Adrenal gland (tissue), 5 donors: ENCODE measurements at regions not wholly inside any gene's neighbourhood (a gene's known extent, or its start where the extent isn't known, plus 50 kb on each side); places are given as distances from the start of the nearest gene placed in this dataset.

ENCODE experiments used
- POLR2A ChIP-seq, 2 donors: fragments of 450-650 bp; IDR thresholded peaks; one replicate each; pipeline ENCODE4 v1.6.1; 2017; ENCODE audit warnings: antibody characterized with exemption in 2 of 2, mild to moderate bottlenecking in 2 of 2, moderate library complexity in 1 of 2
- TF ChIP-seq, protein P1 (sequence below), 6 experiments: fragments of 450-650 bp in 4 of 6; fragments of 200-600 bp in 2 of 6; sonication (generic) in 1 of 6; IDR thresholded peaks; 1 replicate in 5 of 6; 2 replicates in 1 of 6; pipeline versions ENCODE4 v1.5.1 to v1.8.0; 2016 to 2021; ENCODE audit warnings: antibody characterized with exemption in 6 of 6, mild to moderate bottlenecking in 2 of 6, moderate library complexity in 1 of 6
- donor health status: DM: no; HTN: no; CAD: no.

DNA sequence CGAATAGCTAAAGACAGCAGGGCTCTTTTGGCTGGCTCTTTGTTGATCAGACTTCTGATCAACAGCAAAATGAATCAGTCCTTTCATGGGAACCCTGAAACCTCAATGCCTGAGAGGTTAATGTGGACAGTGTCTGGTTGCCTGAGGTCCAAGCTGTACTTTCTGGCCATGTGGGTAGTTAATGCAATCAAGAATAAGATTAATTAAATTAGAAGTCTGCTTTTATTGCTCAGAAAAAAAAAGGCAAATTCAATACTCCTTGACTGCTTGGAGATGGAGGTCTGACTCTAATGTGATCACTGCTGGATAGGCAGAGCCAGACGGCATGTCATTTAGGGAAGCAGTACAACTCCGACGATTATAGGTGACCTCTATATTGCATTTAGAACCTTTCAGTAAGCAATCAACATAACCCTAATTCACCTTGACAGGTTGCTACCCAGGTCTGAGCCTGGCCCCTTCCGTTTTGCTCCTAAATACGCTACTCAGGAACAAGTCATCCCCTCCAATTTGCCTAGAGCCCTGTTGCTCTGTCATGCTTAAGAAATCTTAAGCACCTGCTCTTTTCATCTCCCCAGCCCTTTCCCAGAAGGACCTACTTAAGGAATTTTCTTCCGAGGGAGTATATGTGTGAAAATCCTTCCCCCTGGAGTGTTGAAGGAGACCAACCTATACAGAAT lies 370.0 kb upstream of the SPTLC3 start:
- TF ChIP-seq POLR2A (IDR thresholded peaks at IDR 0.05) = no peak
- TF ChIP-seq, protein P1, sequence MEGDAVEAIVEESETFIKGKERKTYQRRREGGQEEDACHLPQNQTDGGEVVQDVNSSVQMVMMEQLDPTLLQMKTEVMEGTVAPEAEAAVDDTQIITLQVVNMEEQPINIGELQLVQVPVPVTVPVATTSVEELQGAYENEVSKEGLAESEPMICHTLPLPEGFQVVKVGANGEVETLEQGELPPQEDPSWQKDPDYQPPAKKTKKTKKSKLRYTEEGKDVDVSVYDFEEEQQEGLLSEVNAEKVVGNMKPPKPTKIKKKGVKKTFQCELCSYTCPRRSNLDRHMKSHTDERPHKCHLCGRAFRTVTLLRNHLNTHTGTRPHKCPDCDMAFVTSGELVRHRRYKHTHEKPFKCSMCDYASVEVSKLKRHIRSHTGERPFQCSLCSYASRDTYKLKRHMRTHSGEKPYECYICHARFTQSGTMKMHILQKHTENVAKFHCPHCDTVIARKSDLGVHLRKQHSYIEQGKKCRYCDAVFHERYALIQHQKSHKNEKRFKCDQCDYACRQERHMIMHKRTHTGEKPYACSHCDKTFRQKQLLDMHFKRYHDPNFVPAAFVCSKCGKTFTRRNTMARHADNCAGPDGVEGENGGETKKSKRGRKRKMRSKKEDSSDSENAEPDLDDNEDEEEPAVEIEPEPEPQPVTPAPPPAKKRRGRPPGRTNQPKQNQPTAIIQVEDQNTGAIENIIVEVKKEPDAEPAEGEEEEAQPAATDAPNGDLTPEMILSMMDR (IDR thresholded peaks at IDR 0.05) = no peak
